ENCODE measurements at regions not wholly inside any gene's neighbourhood (a gene's known extent, or its start where the extent isn't known, plus 50 kb on each side); places are given as distances from the start of the nearest gene placed in this dataset.

GRCh38 chr10:92768104-92768503, 78.3 kb downstream of the HHEX start:
- Histone ChIP-seq H3K27ac (no peak overlapping the region), H3K27me3 (peaks cover 0 to 3% of the 10 kb centered on the region in 2 donors), H3K36me3 (no peaks in the 10 kb centered on the region), H3K4me1 (no peaks in the 10 kb centered on the region), H3K9me3 (peaks cover 0 to 7% (median 4%) of the 10 kb centered on the region in 3 donors), H3K4me3 (no peak overlapping the region)
- DNase-seq: no peak
- TF ChIP-seq, protein P1, sequence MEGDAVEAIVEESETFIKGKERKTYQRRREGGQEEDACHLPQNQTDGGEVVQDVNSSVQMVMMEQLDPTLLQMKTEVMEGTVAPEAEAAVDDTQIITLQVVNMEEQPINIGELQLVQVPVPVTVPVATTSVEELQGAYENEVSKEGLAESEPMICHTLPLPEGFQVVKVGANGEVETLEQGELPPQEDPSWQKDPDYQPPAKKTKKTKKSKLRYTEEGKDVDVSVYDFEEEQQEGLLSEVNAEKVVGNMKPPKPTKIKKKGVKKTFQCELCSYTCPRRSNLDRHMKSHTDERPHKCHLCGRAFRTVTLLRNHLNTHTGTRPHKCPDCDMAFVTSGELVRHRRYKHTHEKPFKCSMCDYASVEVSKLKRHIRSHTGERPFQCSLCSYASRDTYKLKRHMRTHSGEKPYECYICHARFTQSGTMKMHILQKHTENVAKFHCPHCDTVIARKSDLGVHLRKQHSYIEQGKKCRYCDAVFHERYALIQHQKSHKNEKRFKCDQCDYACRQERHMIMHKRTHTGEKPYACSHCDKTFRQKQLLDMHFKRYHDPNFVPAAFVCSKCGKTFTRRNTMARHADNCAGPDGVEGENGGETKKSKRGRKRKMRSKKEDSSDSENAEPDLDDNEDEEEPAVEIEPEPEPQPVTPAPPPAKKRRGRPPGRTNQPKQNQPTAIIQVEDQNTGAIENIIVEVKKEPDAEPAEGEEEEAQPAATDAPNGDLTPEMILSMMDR (IDR thresholded peaks at IDR 0.05): no peak
- intact Hi-C loops (cut with DNase I; ENCODE audit: low total_unique reads): no loop called here

GRCh38 chr10:92773776-92774175, 74.5 kb upstream of the EXOC6 start:
- intact Hi-C loops (cut with DNase I; ENCODE audit: low total_unique reads): no loop called here
- no peak overlapping the region for H3K4me3 ChIP-seq
- H3K36me3 ChIP-seq: no peaks in the 10 kb centered on the region
- no peaks in the 10 kb centered on the region for H3K4me1 ChIP-seq
- no peaks in the 10 kb centered on the region for H3K9me3 ChIP-seq
- H3K27me3 ChIP-seq: peaks cover 0 to 3% of the 10 kb centered on the region in 2 donors
- TF ChIP-seq, protein P1 (IDR thresholded peaks at IDR 0.05): no peak
- no peak overlapping the region for H3K27ac ChIP-seq
- no peak for DNase-seq

- intact Hi-C loops (cut with DNase I; ENCODE audit: low total_unique reads): no loop called here
- H3K4me1 ChIP-seq: no peaks in the 10 kb centered on the region
- H3K36me3 ChIP-seq: no peaks in the 10 kb centered on the region
- H3K27me3 ChIP-seq: no peaks in the 10 kb centered on the region
- H3K4me3 ChIP-seq: no peak overlapping the region
- no peak overlapping the region for H3K27ac ChIP-seq
- TF ChIP-seq, protein P1 (IDR thresholded peaks at IDR 0.05): no peak
- H3K9me3 ChIP-seq: no peaks in the 10 kb centered on the region
- DNase-seq: no peak
Measured at GRCh38 chr10:92778091-92778490, 70.2 kb upstream of the EXOC6 start.

DNA sequence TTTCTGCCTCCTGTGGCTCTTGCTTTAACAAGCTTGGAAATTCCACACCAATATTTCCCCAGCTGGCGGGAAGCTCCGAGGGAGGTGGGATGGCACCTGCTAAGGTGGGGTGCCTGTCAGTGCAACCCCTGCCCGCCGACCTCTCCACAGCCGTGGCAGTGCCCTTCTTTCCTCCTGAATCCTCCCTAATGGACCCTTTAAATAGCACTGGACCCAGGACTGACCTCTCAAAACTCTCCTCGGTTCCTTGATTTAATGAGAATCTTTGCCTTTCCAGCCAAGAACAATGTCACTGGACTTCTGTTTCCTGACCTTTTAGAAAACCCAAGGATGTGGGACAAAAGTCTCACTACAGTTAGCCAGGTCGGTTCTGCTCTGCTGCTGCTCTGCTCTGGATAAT, 63.2 kb upstream of the EXOC6 start:
- Histone ChIP-seq H3K27ac (no peak overlapping the region), H3K27me3 (no peaks in the 10 kb centered on the region), H3K9me3 (no peaks in the 10 kb centered on the region)

DNA sequence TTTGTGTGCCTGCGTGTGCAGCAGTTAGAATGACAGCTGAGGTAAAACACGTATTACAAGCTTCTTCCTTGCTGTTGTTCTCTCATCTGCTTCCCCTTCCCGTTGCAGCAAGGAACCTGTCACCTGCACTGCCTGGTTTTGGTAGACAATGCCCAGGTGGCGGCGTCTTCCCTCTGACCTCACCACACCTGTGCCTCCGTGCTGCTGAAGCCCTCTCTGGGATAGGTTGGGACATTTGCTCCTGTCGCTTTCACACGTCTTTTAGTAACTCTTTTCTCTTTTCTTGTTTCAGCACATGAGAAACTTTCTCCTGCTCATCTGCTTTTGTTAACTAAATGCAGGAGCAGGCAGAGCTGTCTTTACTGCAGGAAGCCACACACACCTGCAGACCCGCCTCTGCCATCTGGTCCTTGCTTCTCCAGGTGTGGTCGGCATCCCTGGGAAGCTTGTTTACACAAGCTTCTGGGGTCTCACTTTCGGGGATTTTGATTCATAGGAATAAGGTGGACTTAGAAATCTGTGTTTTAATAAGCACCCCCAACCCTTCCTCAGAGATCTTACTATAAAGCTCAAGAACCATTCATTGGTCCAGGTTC, 60.7 kb upstream of the EXOC6 start:
- Histone ChIP-seq H3K4me1 (no peaks in the 10 kb centered on the region), H3K27ac (no peak overlapping the region), H3K4me3 (no peak overlapping the region), H3K36me3 (no peaks in the 10 kb centered on the region), H3K9me3 (no peaks in the 10 kb centered on the region), H3K27me3 (no peaks in the 10 kb centered on the region)
- intact Hi-C loops (cut with DNase I; ENCODE audit: low total_unique reads): loop anchor here (10.0 kb wide), 1 partner anchor 63 kb away; no protein-coding TSS in a partner anchor
- TF ChIP-seq, protein P1 (IDR thresholded peaks at IDR 0.05): no peak
- no peak for DNase-seq

More for the DNA sequence above, 63.2 kb upstream of the EXOC6 start:
- no peak for DNase-seq
- no peaks in the 10 kb centered on the region for H3K4me1 ChIP-seq
- intact Hi-C loops (cut with DNase I; ENCODE audit: low total_unique reads): loop anchor here (10.0 kb wide), 1 partner anchor 60 kb away; no protein-coding TSS in a partner anchor
- H3K36me3 ChIP-seq: no peaks in the 10 kb centered on the region
- TF ChIP-seq, protein P1 (IDR thresholded peaks at IDR 0.05): no peak
- H3K4me3 ChIP-seq: no peak overlapping the region

Measured in tibial artery (tissue), 4 donors.